Cardiac septum (tissue), 1 donor: ENCODE measurements at regions not wholly inside any gene's neighbourhood (a gene's known extent, or its start where the extent isn't known, plus 50 kb on each side); places are given as distances from the start of the nearest gene placed in this dataset.
"Not testable (repeated sequence)": the region's sequence is repeated elsewhere in the genome, so short reads cannot be mapped to it uniquely, and the experiment has no call there.

Experiments
- DNase-seq: peaks from one replicate; pipeline ENCODE4 v3.0.0-alpha.2; 2020; ENCODE audit warnings: low spot score
- intact Hi-C: fragments of 100-400 bp; cut with DNase I; formaldehyde crosslinking; loops from one replicate; pipeline ENCODE4 v1.14.0; 2022
- donor health status: DM: no; HTN: no; CAD: no.

- DNase-seq, intact Hi-C loops: not testable (repeated sequence)
Measured at GRCh38 chr15:84360902-84361301, 125.3 kb downstream of the GOLGA6L4 start.

GRCh38 chr15:84384421-84384820 is 148.8 kb downstream of the GOLGA6L4 start:
- intact Hi-C loops, DNase-seq: not testable (repeated sequence)

GRCh38 chr15:84387086-84387485 is 151.5 kb downstream of the GOLGA6L4 start:
- peak; percentile 38 for DNase-seq
- intact Hi-C loops = no loop called here

GRCh38 chr15:84388201-84388600 is 152.6 kb downstream of the GOLGA6L4 start:
- DNase-seq, intact Hi-C loops: not testable (repeated sequence)

- intact Hi-C loops, DNase-seq: not testable (repeated sequence)
Measured at GRCh38 chr15:84388638-84389037, 153.1 kb downstream of the GOLGA6L4 start.

GRCh38 chr15:84390324-84390723 is 154.8 kb downstream of the GOLGA6L4 start:
- DNase-seq = peak; percentile 4
- intact Hi-C loops = not testable (repeated sequence)

GRCh38 chr15:84391191-84391590 is 155.6 kb downstream of the GOLGA6L4 start:
- DNase-seq = peak; percentile 47
- intact Hi-C loops = no loop called here

- DNase-seq = peak; percentile 14
- intact Hi-C loops = not testable (repeated sequence)
Measured at GRCh38 chr15:84392020-84392419, 156.4 kb downstream of the GOLGA6L4 start.

GRCh38 chr15:84393386-84393936 is 157.9 kb downstream of the GOLGA6L4 start:
- intact Hi-C loops = not testable (repeated sequence)
- peak; percentile 70 for DNase-seq

GRCh38 chr15:84393966-84394365 is 158.4 kb downstream of the GOLGA6L4 start:
- peak; percentile 50 for DNase-seq
- intact Hi-C loops = not testable (repeated sequence)

- peak; percentile 39 for DNase-seq
- intact Hi-C loops = not testable (repeated sequence)
Measured at GRCh38 chr15:84395384-84395783, 159.8 kb downstream of the GOLGA6L4 start.

GRCh38 chr15:84395881-84396280 is 160.3 kb downstream of the GOLGA6L4 start:
- intact Hi-C loops, DNase-seq: not testable (repeated sequence)

- peak; percentile 36 for DNase-seq
- intact Hi-C loops = not testable (repeated sequence)
Measured at GRCh38 chr15:84397066-84397465, 161.5 kb downstream of the GOLGA6L4 start.

GRCh38 chr15:84398087-84398486 is 162.5 kb downstream of the GOLGA6L4 start:
- DNase-seq = peak; percentile 6
- intact Hi-C loops = not testable (repeated sequence)

GRCh38 chr15:84398763-84399701 is 163.5 kb downstream of the GOLGA6L4 start:
- intact Hi-C loops = no loop called here
- peak; percentile 54 for DNase-seq

GRCh38 chr15:84400017-84400740 is 164.6 kb downstream of the GOLGA6L4 start:
- intact Hi-C loops = no loop called here

GRCh38 chr15:84400820-84401219 is 165.2 kb downstream of the GOLGA6L4 start:
- DNase-seq = peak; percentile 36
- intact Hi-C loops = no loop called here

More at GRCh38 chr15:84400017-84400740, 164.6 kb downstream of the GOLGA6L4 start:
- peak; percentile 69 for DNase-seq

GRCh38 chr15:84401461-84401860 is 165.9 kb downstream of the GOLGA6L4 start:
- peak; percentile 64 for DNase-seq
- intact Hi-C loops = not testable (repeated sequence)

GRCh38 chr15:84401891-84402840 is 166.6 kb downstream of the GOLGA6L4 start:
- intact Hi-C loops = not testable (repeated sequence)
- peak; percentile 63 for DNase-seq
